GM12872 (cell line): ENCODE measurements at regions not wholly inside any gene's neighbourhood (a gene's known extent, or its start where the extent isn't known, plus 50 kb on each side); places are given as distances from the start of the nearest gene placed in this dataset.

ENCODE experiments used
- CTCF ChIP-seq: IDR thresholded peaks from 3 replicates; pipeline ENCODE4 v1.5.1; 2011; ENCODE audit warnings: low read depth, mild to moderate bottlenecking, low read length, moderate library complexity; ENCODE audit not compliant: insufficient read depth

GRCh38 chr17:13442361-13442760 lies 159.4 kb downstream of the HS3ST3A1 start:
- no peak for TF ChIP-seq CTCF

- TF ChIP-seq CTCF, result no peak
Observed at GRCh38 chr17:13441873-13442272, 159.9 kb downstream of the HS3ST3A1 start.

- TF ChIP-seq CTCF, result no peak
Observed at GRCh38 chr17:13437966-13438779, 163.6 kb downstream of the HS3ST3A1 start.

GRCh38 chr17:13435230-13435629 lies 166.5 kb downstream of the HS3ST3A1 start:
- no peak for TF ChIP-seq CTCF

- TF ChIP-seq CTCF, result no peak
Observed at GRCh38 chr17:13429201-13429600, 172.5 kb downstream of the HS3ST3A1 start.

GRCh38 chr17:13428611-13429042 lies 173.1 kb downstream of the HS3ST3A1 start:
- no peak for TF ChIP-seq CTCF

- no peak for TF ChIP-seq CTCF
Observed at GRCh38 chr17:13426991-13427390, 174.7 kb downstream of the HS3ST3A1 start.
